ENCODE measurements at regions not wholly inside any gene's neighbourhood (a gene's known extent, or its start where the extent isn't known, plus 50 kb on each side); places are given as distances from the start of the nearest gene placed in this dataset.

DNA sequence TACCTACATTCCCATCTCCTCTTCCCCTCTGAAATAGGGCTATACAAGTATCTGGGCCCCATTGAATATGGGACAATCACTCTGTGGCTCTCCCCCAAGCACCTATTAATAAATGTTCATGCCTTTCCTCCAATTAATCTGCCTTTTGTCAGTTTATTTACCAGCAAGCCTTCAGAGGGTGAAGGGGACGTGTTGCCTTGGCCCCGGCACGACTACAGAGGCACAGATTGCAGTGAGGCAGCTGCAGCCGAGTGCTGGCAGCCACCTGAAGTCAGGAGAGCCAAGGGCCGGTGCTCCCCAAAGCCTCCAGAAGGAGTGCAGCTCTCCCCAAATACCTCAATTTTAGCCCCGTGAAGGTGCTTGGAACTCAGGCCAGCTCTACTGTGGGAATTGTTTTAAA, 580.9 kb upstream of the B3GAT1 start:
- TF ChIP-seq POLR2A (IDR thresholded peaks at IDR 0.05; ENCODE audit: borderline replicate concordance, extremely low read depth, insufficient read depth, insufficient read length) = no peak
- no peak for TF ChIP-seq EZH2phosphoT487 (IDR thresholded peaks at IDR 0.05; ENCODE audit: borderline replicate concordance)
- TF ChIP-seq, protein P1, sequence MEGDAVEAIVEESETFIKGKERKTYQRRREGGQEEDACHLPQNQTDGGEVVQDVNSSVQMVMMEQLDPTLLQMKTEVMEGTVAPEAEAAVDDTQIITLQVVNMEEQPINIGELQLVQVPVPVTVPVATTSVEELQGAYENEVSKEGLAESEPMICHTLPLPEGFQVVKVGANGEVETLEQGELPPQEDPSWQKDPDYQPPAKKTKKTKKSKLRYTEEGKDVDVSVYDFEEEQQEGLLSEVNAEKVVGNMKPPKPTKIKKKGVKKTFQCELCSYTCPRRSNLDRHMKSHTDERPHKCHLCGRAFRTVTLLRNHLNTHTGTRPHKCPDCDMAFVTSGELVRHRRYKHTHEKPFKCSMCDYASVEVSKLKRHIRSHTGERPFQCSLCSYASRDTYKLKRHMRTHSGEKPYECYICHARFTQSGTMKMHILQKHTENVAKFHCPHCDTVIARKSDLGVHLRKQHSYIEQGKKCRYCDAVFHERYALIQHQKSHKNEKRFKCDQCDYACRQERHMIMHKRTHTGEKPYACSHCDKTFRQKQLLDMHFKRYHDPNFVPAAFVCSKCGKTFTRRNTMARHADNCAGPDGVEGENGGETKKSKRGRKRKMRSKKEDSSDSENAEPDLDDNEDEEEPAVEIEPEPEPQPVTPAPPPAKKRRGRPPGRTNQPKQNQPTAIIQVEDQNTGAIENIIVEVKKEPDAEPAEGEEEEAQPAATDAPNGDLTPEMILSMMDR (IDR thresholded peaks at IDR 0.05 in 2 of 3, conservative IDR thresholded peaks at IDR 0.05 in 1 of 3; ENCODE audit: borderline replicate concordance in 1 of 3, insufficient read depth in 1 of 3, low read depth in 2 of 3, low read length in 2 of 3) = no peak
- TF ChIP-seq RAD21 (IDR thresholded peaks at IDR 0.05; ENCODE audit: low read depth) = no peak
- no peak for TF ChIP-seq ZNF274 (IDR thresholded peaks at IDR 0.05; ENCODE audit: low read depth, low read length)
- TF ChIP-seq, protein P2, sequence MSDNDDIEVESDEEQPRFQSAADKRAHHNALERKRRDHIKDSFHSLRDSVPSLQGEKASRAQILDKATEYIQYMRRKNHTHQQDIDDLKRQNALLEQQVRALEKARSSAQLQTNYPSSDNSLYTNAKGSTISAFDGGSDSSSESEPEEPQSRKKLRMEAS (IDR thresholded peaks at IDR 0.05) = no peak
- TF ChIP-seq CBX3 (IDR thresholded peaks at IDR 0.05; ENCODE audit: low read depth) = no peak
- TF ChIP-seq EZH2 (IDR thresholded peaks at IDR 0.05) = no peak
- no peak for TF ChIP-seq POLR2AphosphoS5 (IDR thresholded peaks at IDR 0.05; ENCODE audit: low read depth, low read length)
- TF ChIP-seq ZBTB33 (IDR thresholded peaks at IDR 0.05; ENCODE audit: extremely low read depth, insufficient replicate concordance, low read length) = no peak
- no peak for TF ChIP-seq SIN3A (IDR thresholded peaks at IDR 0.05; ENCODE audit: low read depth)

All from HCT116 (cell line).